ENCODE measurements at regions not wholly inside any gene's neighbourhood (a gene's known extent, or its start where the extent isn't known, plus 50 kb on each side); places are given as distances from the start of the nearest gene placed in this dataset.

GRCh38 chr6:89025633-89026032 lies 54.9 kb upstream of the PNRC1 start:
- TF ChIP-seq POLR2A (IDR thresholded peaks at IDR 0.05) (no peak), CTCF (IDR thresholded peaks at IDR 0.05 in 8 of 11, conservative IDR thresholded peaks at IDR 0.05 in 3 of 11) (no peak)

Data from spleen (tissue), 7 donors.